GM19324 (cell line): ENCODE measurements at regions not wholly inside any gene's neighbourhood (a gene's known extent, or its start where the extent isn't known, plus 50 kb on each side); places are given as distances from the start of the nearest gene placed in this dataset.

ENCODE experiments used
- ATAC-seq: cut with Tn5 transposase; IDR thresholded peaks from one replicate; pipeline ENCODE4 v1.9.1; 2021; ENCODE audit warnings: mild to moderate bottlenecking, moderate library complexity; ENCODE audit not compliant: unreplicated experiment, low FRiP score

GRCh38 chr15:47439146-47440111 is 277.9 kb upstream of the SEMA6D start:
- no peak for ATAC-seq

- no peak for ATAC-seq
Observed at GRCh38 chr15:47442371-47442770, 274.9 kb upstream of the SEMA6D start.

GRCh38 chr15:47443839-47444238 is 273.5 kb upstream of the SEMA6D start:
- no peak for ATAC-seq

- ATAC-seq = no peak
Observed at GRCh38 chr15:47445723-47446392, 271.4 kb upstream of the SEMA6D start.

DNA sequence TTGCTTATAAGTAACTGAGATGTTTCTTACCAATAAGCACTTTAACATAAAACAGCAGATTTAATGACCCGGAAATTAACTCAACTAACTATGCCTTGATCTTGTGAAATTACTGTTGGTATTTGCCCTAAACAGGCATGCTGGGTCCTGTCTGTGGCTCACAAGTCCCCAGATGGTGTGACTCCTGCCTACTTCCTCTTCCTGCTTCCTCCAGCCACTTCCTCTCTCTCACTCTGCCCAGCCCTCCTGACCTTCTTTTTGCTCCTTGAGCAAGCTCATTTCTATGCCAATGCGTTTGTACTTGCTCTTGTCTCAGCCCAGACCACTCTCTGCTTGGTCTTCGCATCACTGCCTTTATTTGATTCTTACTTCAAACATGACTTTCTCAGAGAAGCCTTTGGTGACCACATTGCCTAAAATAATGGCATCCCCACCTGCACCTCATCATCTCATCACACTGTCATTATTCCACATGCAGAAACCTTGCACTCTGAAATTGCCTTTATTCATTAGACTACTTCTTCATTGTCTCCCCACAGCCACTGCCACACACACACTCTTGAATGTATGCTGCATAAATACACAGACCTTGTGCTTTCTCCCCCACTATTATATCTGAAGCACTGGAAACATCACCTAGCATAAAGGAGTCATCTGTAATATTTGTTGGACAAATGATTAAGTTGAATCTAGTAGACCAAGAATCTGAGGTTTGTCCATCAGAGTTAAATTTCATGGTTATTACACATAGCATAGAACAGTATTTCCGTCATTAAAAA is 256.3 kb upstream of the SEMA6D start:
- no peak for ATAC-seq

DNA sequence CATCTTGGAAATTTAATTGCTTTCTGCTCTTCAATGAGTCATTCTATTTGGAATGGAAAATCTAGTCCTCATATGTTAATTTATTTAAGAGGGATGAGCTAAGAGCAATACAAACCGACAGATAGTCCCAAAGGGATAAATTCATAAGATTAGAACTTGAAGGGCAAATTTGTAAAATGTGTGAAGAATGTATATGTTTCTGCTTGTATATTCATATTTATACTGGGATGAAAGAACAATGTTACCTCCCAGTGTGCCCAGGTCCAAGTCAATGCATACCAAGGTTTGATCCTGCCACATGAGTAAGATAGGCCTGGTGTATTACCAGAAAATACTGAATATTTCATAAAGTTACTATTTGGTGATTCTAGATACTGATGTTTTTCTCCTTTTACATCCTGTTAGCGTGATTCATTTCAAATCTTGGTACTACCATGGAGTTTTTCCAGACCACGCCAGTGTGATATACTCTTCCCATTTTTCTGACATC is 255.6 kb upstream of the SEMA6D start:
- ATAC-seq = no peak

DNA sequence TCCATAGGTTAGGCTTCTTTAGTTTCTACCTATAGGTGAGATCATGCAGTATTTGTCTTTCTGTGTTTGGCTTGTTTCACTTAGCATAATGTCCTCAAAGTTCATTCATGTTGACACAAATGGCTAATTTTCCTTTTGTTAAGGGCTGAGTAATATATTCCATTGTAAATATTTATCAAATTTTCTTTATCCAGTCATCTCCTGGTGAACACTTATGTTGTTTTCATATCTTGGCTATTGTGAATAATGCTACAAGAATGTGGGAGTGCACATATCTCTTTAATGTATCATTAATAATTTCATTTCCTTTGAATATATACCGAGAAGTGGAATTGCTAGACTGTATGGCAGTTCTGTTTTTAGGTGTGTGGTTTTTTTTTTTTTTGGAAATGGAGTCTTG is 250.9 kb upstream of the SEMA6D start:
- no peak for ATAC-seq

DNA sequence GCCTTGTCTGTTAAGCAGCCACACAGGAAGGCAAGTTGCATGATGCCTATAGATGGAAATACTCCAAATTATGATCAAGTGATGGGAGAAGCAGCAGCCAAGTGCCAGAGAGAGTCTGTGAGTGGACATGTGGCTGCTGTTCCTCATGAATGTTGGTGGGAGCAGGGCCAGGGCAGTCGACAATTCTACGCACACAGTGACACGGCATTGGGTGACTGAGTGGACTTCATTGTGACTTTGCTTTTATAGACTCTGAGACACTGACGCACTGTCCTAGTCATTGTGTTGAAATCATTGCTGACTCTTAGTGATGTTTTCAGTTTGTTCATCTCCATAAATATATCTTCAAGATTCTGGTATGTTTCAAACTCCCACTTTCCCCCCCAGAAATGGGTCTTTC is 246.3 kb upstream of the SEMA6D start:
- ATAC-seq = no peak

DNA sequence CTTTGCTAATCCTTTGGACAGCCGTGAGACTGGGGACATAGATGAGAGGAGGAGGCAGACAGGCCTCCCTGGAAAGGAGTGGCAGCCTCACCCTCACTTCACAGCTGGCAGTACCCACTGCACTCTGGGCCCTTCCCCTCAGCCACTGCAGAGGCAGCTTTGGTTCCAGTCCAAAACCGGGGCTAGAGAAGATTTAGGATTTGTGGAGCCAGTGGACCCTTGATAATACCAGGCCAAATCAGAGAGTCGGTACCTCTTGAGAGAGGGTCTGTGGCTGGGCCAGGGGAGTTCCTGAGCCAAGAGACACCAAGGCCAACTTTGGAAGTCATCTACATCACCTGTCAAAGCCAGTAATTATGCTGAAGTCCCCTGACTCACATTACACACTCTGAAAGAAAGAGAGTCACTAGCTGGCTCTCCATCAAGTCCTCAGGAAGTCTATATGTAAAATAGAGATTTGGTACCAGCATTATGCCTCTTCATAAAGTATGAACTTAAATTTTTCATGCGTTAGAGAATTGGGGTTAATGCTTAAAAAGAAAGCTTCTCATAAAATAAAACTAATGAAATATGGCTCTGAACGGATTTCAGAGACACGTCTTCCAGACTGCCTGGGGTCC is 244.1 kb upstream of the SEMA6D start:
- ATAC-seq = no peak

- no peak for ATAC-seq
Observed at GRCh38 chr15:47473832-47474231, 243.5 kb upstream of the SEMA6D start.

- ATAC-seq = no peak
Observed at GRCh38 chr15:47475336-47475735, 242.0 kb upstream of the SEMA6D start.

DNA sequence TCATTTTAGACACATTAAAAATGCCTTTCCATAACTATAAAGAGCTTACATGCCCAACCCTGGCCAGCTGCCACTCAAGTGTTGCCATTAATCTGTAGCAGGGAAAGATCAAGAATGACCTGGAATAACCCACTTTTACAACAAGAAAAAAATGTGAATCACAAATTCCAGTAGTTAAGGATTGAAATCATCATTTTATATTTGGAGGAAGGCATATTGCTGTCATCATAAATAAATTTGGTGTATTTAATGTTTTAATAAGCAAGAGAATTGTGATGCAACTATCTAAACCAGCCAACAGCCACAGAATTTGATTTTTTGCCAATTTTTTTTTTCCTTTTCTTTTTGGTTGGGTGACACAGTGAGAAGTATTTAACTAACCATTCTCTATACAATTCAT is 240.0 kb upstream of the SEMA6D start:
- ATAC-seq = no peak

GRCh38 chr15:47484059-47484458 is 233.2 kb upstream of the SEMA6D start:
- ATAC-seq = no peak

GRCh38 chr15:47484997-47485396 is 232.3 kb upstream of the SEMA6D start:
- ATAC-seq = no peak

DNA sequence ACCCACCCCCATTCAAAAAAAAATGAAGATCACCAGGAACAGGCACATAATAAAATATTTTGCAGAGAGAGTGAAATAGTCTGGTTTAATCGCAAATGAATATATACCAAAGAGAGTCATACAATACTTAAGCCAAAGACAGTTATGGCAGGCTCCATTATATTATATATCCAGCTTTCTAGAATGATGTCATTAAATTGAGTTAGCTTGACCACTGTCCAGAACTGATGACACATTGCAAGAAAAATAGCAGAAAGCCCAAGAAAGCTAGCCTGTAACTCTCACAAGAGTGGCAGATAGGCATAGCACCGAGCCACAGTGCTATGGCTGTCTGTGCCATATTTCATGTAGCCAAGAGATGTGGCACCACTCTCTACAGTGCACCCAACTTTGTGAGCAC is 231.9 kb upstream of the SEMA6D start:
- ATAC-seq = no peak

GRCh38 chr15:47486040-47486439 is 231.3 kb upstream of the SEMA6D start:
- no peak for ATAC-seq

DNA sequence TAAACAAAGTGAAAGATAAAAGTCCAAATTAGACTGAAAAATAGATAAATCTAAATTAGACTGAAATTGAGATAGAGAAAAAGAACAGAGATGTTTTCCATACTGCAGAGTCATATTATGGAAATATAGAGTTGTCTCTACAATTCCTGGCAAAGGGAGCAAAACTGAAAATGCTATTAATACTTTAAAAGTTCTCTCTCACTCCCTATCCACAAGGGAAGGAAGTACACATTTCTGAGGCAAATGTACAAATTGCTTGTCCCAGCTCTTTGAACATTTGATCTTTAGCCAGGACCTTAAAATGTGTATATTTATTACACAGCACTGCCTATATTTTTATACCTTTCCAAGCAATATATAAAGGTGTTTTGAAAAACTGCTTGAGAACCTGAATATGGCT is 225.1 kb upstream of the SEMA6D start:
- no peak for ATAC-seq

- ATAC-seq = no peak
Observed at GRCh38 chr15:47493357-47494247, 223.7 kb upstream of the SEMA6D start.

GRCh38 chr15:47496343-47497185 is 220.7 kb upstream of the SEMA6D start:
- ATAC-seq = no peak
